H1 (cell line): ENCODE measurements at regions not wholly inside any gene's neighbourhood (a gene's known extent, or its start where the extent isn't known, plus 50 kb on each side); places are given as distances from the start of the nearest gene placed in this dataset.

Experiments
- CTCF ChIA-PET: fragments of 300-600 bp; sonication (Branson Sonifier 250); formaldehyde crosslinking; loops from one replicate; lab custom pipeline; 2021; ENCODE audit not compliant: partially characterized antibody; lab: Charles Lee
- POLR2A ChIA-PET: fragments of 300-600 bp; sonication (Branson Sonifier 250); formaldehyde crosslinking; loops from one replicate; lab custom pipeline; 2021; ENCODE audit warnings: inconsistent platforms; ENCODE audit not compliant: partially characterized antibody; lab: Charles Lee
- DNase-seq, 2 experiments: peaks; one replicate each; pipeline versions ENCODE4 v3.0.0 to v3.0.0-alpha.2; 2010 to 2022; ENCODE audit warnings: low spot score in 2 of 2, low read depth in 1 of 2, mixed read lengths in 1 of 2
- FAIRE-seq: peaks from 2 replicates; lab custom pipeline; 2011; peaks lifted over from hg19 to GRCh38; lab: Jason Lieb, UNC
- H2AFZ ChIP-seq: 2 replicates; pipeline ENCODE4 v1.8.1; 2012; ENCODE audit warnings: low read length, inconsistent platforms
- H2AK5ac ChIP-seq: 2 replicates; pipeline ENCODE4 v1.6.1; 2013; ENCODE audit warnings: low read depth, low read length
- H2BK120ac ChIP-seq: replicated peaks from 2 replicates; pipeline ENCODE3; 2013; ENCODE audit warnings: low read depth, low read length, inconsistent platforms
- H2BK12ac ChIP-seq: 2 replicates; pipeline ENCODE4 v1.6.1; 2013; ENCODE audit warnings: low read depth, low read length
- H2BK15ac ChIP-seq: 2 replicates; pipeline ENCODE4 v1.6.1; 2013; ENCODE audit warnings: low read length
- H2BK20ac ChIP-seq: 2 replicates; pipeline ENCODE4 v1.6.1; 2013; ENCODE audit warnings: low read length
- H2BK5ac ChIP-seq: 2 replicates; pipeline ENCODE4 v1.6.1; 2013; ENCODE audit warnings: low read depth, low read length
- H3K14ac ChIP-seq: 2 replicates; pipeline ENCODE4 v1.6.1; 2013; ENCODE audit warnings: inconsistent platforms; ENCODE audit not compliant: insufficient read length
- H3K18ac ChIP-seq: 2 replicates; pipeline ENCODE4 v1.6.1; 2013; ENCODE audit warnings: low read length; ENCODE audit errors: extremely low read depth
- H3K23ac ChIP-seq: 2 replicates; pipeline ENCODE4 v1.6.1; 2013; ENCODE audit warnings: inconsistent platforms; ENCODE audit not compliant: insufficient read length
- H3K23me2 ChIP-seq: 2 replicates; pipeline ENCODE4 v1.6.1; 2013; ENCODE audit warnings: low read depth, low read length
- H3K27ac ChIP-seq: 2 replicates; pipeline ENCODE4 v1.6.1; 2011; ENCODE audit warnings: low read depth, low read length, inconsistent platforms
- H3K27me3 ChIP-seq, 4 experiments: replicated peaks in 1 of 4; 1 replicate in 1 of 4; 2 replicates in 3 of 4; pipeline versions ENCODE4 v1.6.1 to v1.8.1; 2011 to 2013; ENCODE audit warnings: low read length in 3 of 4, mild to moderate bottlenecking in 3 of 4, inconsistent platforms in 2 of 4, mixed read lengths in 2 of 4, moderate library complexity in 1 of 4; ENCODE audit not compliant: control insufficient read depth in 3 of 4, insufficient read depth in 3 of 4; ENCODE audit errors: extremely low read depth in 1 of 4
- H3K36me3 ChIP-seq, 4 experiments: 2 replicates each; pipeline versions ENCODE4 v1.6.1 to v1.8.1; 2011 to 2013; ENCODE audit warnings: mild to moderate bottlenecking in 4 of 4, low read length in 3 of 4, moderate library complexity in 2 of 4, control low read depth in 1 of 4, inconsistent platforms in 1 of 4; ENCODE audit not compliant: insufficient read depth in 4 of 4, control insufficient read depth in 2 of 4
- H3K4ac ChIP-seq: replicated peaks from 2 replicates; pipeline ENCODE3; 2013; ENCODE audit warnings: low read length, low read depth, mixed read lengths, inconsistent platforms; ENCODE audit not compliant: insufficient read length
- H3K4me1 ChIP-seq, 4 experiments: replicated peaks in 1 of 4; 1 replicate in 1 of 4; 2 replicates in 3 of 4; pipeline versions ENCODE4 v1.6.1 to v1.8.1; 2011 to 2013; ENCODE audit warnings: low read length in 3 of 4, inconsistent platforms in 2 of 4, mixed read lengths in 1 of 4; ENCODE audit not compliant: insufficient read depth in 4 of 4, control insufficient read depth in 3 of 4
- H3K4me2 ChIP-seq, 2 experiments: 2 replicates each; pipeline versions ENCODE4 v1.6.1 to v1.8.1; 2011 to 2013; ENCODE audit warnings: low read depth in 2 of 2, low read length in 2 of 2, control low read depth in 1 of 2, inconsistent platforms in 1 of 2, mild to moderate bottlenecking in 1 of 2; ENCODE audit not compliant: insufficient read depth in 1 of 2
- H3K4me3 ChIP-seq, 4 experiments: fragments of 200-600, 300-600 bp in 1 of 4; sonication (generic), shearing (Covaris generic), sonication (Bioruptor Twin) in 1 of 4; 2 replicates each; pipeline versions ENCODE4 v1.5.1 to v1.8.1; 2011 to 2016; ENCODE audit warnings: low read length in 4 of 4, low read depth in 3 of 4, control low read depth in 2 of 4, inconsistent platforms in 2 of 4, mild to moderate bottlenecking in 2 of 4, mixed read lengths in 1 of 4, moderate library complexity in 1 of 4; ENCODE audit not compliant: insufficient read depth in 2 of 4; ENCODE audit errors: extremely low read depth in 1 of 4
- H3K56ac ChIP-seq: replicated peaks from 2 replicates; pipeline ENCODE3; 2013; ENCODE audit warnings: low read depth, mild to moderate bottlenecking, mixed read lengths, low read length, inconsistent platforms; ENCODE audit not compliant: insufficient read length
- H3K79me1 ChIP-seq: 2 replicates; pipeline ENCODE4 v1.6.1; 2013; ENCODE audit warnings: low read depth, low read length, control low read depth
- H3K79me2 ChIP-seq, 2 experiments: 2 replicates each; pipeline versions ENCODE4 v1.6.1 to v1.8.1; 2012 to 2013; ENCODE audit warnings: low read length in 2 of 2, mild to moderate bottlenecking in 2 of 2, inconsistent platforms in 1 of 2; ENCODE audit not compliant: insufficient read depth in 2 of 2, control insufficient read depth in 1 of 2
- H3K9ac ChIP-seq, 4 experiments: replicated peaks in 1 of 4; 1 replicate in 1 of 4; 2 replicates in 3 of 4; pipeline versions ENCODE4 v1.6.1 to v1.8.1; 2011 to 2013; ENCODE audit warnings: low read depth in 3 of 4, low read length in 3 of 4, control low read depth in 2 of 4, mild to moderate bottlenecking in 2 of 4, moderate library complexity in 2 of 4, inconsistent platforms in 1 of 4; ENCODE audit errors: extremely low read depth in 1 of 4
- H3K9me3 ChIP-seq, 2 experiments: 2 replicates each; pipeline versions ENCODE4 v1.6.1 to v1.8.1; 2012 to 2013; ENCODE audit warnings: mild to moderate bottlenecking in 2 of 2, moderate library complexity in 2 of 2, control low read depth in 1 of 2, inconsistent platforms in 1 of 2, low read depth in 1 of 2, low read length in 1 of 2, mixed read lengths in 1 of 2; ENCODE audit not compliant: insufficient read depth in 2 of 2
- H4K20me1 ChIP-seq, 2 experiments: replicated peaks in 1 of 2; 2 replicates each; pipeline versions ENCODE3 to v1.8.1; 2011 to 2013; ENCODE audit warnings: inconsistent platforms in 2 of 2, low read length in 2 of 2, mild to moderate bottlenecking in 1 of 2; ENCODE audit not compliant: insufficient read depth in 2 of 2, control insufficient read depth in 1 of 2
- H4K5ac ChIP-seq: 2 replicates; pipeline ENCODE4 v1.6.1; 2013; ENCODE audit warnings: low read length, low read depth, mixed read lengths, inconsistent platforms; ENCODE audit not compliant: insufficient read length
- H4K8ac ChIP-seq: 2 replicates; pipeline ENCODE4 v1.8.0; 2013; ENCODE audit warnings: mild to moderate bottlenecking, moderate library complexity, low read length, inconsistent platforms; ENCODE audit not compliant: insufficient read depth; ENCODE audit errors: extremely low read depth
- H4K91ac ChIP-seq: replicated peaks from 2 replicates; pipeline ENCODE3; 2013; ENCODE audit warnings: low read length, mixed read lengths, inconsistent platforms; ENCODE audit not compliant: insufficient read length
- BRCA1 ChIP-seq: IDR thresholded peaks from 2 replicates; pipeline ENCODE4 v1.6.1; 2012; ENCODE audit warnings: low read depth, low read length, improper control_type of control experiment
- MAX ChIP-seq: IDR thresholded peaks from 2 replicates; pipeline ENCODE4 v1.6.1; 2012; ENCODE audit warnings: inconsistent platforms
- TAF1 ChIP-seq: IDR thresholded peaks from 2 replicates; pipeline ENCODE4 v1.6.1; 2011; ENCODE audit warnings: mild to moderate bottlenecking, low read depth, low read length
- WGBS, 2 experiments: shearing (Covaris generic) in 1 of 2; methylation state at CpG; one replicate each; pipeline versions ENCODE4 v1.1.6 to v1.1.7; 2013 to 2015; ENCODE audit warnings: low lambda C conversion rate in 2 of 2, mixed read lengths in 2 of 2, inconsistent platforms in 1 of 2, low coverage in 1 of 2, missing lambda C conversion rate in 1 of 2; ENCODE audit not compliant: insufficient replicate concordance in 2 of 2, insufficient coverage in 1 of 2, insufficient read length in 1 of 2; ENCODE audit errors: extremely low coverage in 1 of 2, missing lambda C conversion rate in 1 of 2; 5-methylcytosine and 5-hydroxymethylcytosine counted together

GRCh38 chr4:122224348-122224747 lies 72.2 kb downstream of the BLTP1 start:
- peak; percentile 13 for FAIRE-seq

More at GRCh38 chr4:122224348-122224747, 72.2 kb downstream of the BLTP1 start:
- Histone ChIP-seq H3K23ac (no peak overlapping the region), H3K56ac (no peak overlapping the region), H2BK120ac (no peak overlapping the region), H3K4ac (no peak overlapping the region), H3K14ac (no peak overlapping the region), H2BK15ac (no peak overlapping the region), H3K79me1 (no peaks in the 10 kb centered on the region), H3K4me2 (no peak overlapping the region), H3K18ac (no peak overlapping the region), H2BK12ac (no peak overlapping the region), H3K9ac (no peak overlapping the region), H2BK5ac (no peak overlapping the region), H3K4me3 (no peak overlapping the region), H3K79me2 (no peaks in the 10 kb centered on the region), H3K27me3 (no peaks in the 10 kb centered on the region), H3K4me1 (peaks cover 0 to 4% (median 2%) of the 10 kb centered on the region in 4 experiments; a peak in 3 of 7 replicates), H4K20me1 (peaks cover 0 to 2% of the 10 kb centered on the region in 2 experiments), H3K27ac (no peak overlapping the region), H3K23me2 (no peaks in the 10 kb centered on the region), H2AK5ac (no peak overlapping the region), H2BK20ac (no peak overlapping the region), H3K9me3 (no peaks in the 10 kb centered on the region), H3K36me3 (peaks cover 0 to 13% (median 0%) of the 10 kb centered on the region in 4 experiments; a peak in 2 of 8 replicates), H4K5ac (no peak overlapping the region), H4K8ac (no peak overlapping the region), H2AFZ (no peak overlapping the region), H4K91ac (no peak overlapping the region)
- DNase-seq = no peak
- POLR2A ChIA-PET = no interaction called here
- CTCF ChIA-PET = interaction anchor here (0.6 to 1.2 kb wide), 4 partner anchors 25 to 324 kb away, joined by 3 to 7 read pairs (median 4); no protein-coding TSS in a partner anchor
- WGBS, 2 experiments = 39% methylated on average over 4 of the region's 4 CpGs; no CpG with 5 or more reads in 1 of the 2 experiments
- TF ChIP-seq BRCA1 (no peak), MAX (no peak), TAF1 (no peak)
